D721Med (cell line): ENCODE measurements at regions not wholly inside any gene's neighbourhood (a gene's known extent, or its start where the extent isn't known, plus 50 kb on each side); places are given as distances from the start of the nearest gene placed in this dataset.
"Not testable (repeated sequence)": the region's sequence is repeated elsewhere in the genome, so short reads cannot be mapped to it uniquely, and the experiment has no call there.

Experiments used
- DNase-seq: peaks from one replicate; pipeline ENCODE4 v3.0.0; 2011; ENCODE audit warnings: low spot score; ENCODE audit not compliant: insufficient read length
- FAIRE-seq: peaks from 2 replicates; lab custom pipeline; 2011; peaks lifted over from hg19 to GRCh38; lab: Jason Lieb, UNC
- CTCF ChIP-seq: IDR thresholded peaks from 2 replicates; pipeline ENCODE4 v1.5.1; 2012; ENCODE audit warnings: mild to moderate bottlenecking, control low read depth; ENCODE audit not compliant: insufficient read depth; ENCODE audit errors: missing control alignments

- no peak for FAIRE-seq
- TF ChIP-seq CTCF = no peak
Measured at GRCh38 chrX:122641136-122641535, 542.9 kb upstream of the GRIA3 start.

GRCh38 chrX:122641826-122642225, 542.3 kb upstream of the GRIA3 start:
- FAIRE-seq = no peak
- no peak for DNase-seq
- TF ChIP-seq CTCF = no peak

More at GRCh38 chrX:122641136-122641535, 542.9 kb upstream of the GRIA3 start:
- DNase-seq = no peak

- not testable (repeated sequence) for FAIRE-seq, DNase-seq
Measured at GRCh38 chrX:122655256-122655655, 528.8 kb upstream of the GRIA3 start.

DNA sequence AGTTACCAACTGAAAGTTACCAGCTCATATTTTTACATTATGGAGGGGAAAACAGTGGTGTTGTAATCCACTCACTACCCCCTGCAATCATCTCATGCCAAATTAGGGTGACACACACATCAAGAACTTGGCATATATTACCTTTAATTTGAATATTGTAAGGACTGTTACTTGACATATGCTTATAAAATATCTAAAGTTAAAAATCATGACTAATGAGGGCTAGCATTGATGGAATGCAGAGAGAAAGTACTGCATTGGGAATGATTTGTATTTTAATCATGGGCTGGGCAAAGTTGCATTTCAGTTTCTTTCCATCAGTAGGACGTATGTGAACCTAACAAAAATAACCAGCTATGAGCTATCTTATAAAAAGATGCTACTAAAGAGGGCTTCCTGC, 517.5 kb upstream of the GRIA3 start:
- FAIRE-seq (no peak), DNase-seq (no peak)
- no peak for TF ChIP-seq CTCF

DNA sequence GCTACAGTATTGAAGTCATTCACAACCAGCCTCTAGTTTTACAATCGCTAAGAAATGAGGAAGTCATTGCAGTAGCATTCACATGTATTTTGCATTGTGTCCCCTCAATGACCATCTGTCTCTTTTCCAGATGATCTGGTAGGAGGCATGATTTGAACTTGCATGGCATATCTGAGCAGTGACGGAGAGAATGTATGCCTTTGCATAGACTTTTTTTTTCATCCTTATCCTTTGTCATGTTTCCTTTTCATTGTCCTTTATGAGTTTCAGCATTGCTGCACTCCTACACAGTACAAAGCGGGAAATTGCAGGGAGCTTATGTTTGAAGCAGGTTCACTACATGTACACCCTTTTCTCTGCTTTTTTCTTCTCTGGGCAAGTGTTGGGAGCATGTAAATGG, 516.4 kb upstream of the GRIA3 start:
- no peak for DNase-seq
- TF ChIP-seq CTCF = no peak

DNA sequence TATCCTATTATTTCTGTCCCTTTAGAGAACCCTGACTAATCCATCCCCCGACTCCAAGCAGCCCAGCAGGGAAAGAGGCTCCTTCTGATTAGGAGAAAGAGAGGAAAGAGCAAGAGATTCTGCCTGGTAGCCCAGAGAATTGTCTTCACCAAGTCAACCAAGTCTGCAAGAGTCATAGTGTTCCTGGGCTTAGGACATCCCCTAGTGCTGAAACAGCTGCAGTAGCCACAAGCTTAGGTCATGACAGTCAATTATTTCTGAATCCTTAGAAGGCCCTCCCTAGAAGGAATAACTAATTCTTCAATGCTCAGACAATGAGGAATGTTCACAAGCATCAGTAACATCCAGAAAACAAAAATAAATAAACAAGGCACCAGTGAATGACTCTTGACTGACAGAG, 480.3 kb upstream of the GRIA3 start:
- no peak for TF ChIP-seq CTCF
- FAIRE-seq (no peak), DNase-seq (no peak)

More for the DNA sequence above, 516.4 kb upstream of the GRIA3 start:
- FAIRE-seq = no peak

GRCh38 chrX:122739770-122740169, 444.3 kb upstream of the GRIA3 start:
- TF ChIP-seq CTCF = no peak
- FAIRE-seq = no peak
- DNase-seq = no peak

- DNase-seq (no peak), FAIRE-seq (no peak)
- TF ChIP-seq CTCF = no peak
Measured at GRCh38 chrX:122770581-122770980, 413.5 kb upstream of the GRIA3 start.
